MG63 (cell line): ENCODE measurements at regions not wholly inside any gene's neighbourhood (a gene's known extent, or its start where the extent isn't known, plus 50 kb on each side); places are given as distances from the start of the nearest gene placed in this dataset.

Experiments used
- DNase-seq: peaks from one replicate; pipeline ENCODE4 v3.0.0-alpha.2; 2020
- H3K27me3 ChIP-seq: fragments of 250-450 bp; sonication (Bioruptor Pico); 2 replicates; pipeline ENCODE4 v1.5.1; 2020; ENCODE audit warnings: mild to moderate bottlenecking, moderate library complexity
- H3K36me3 ChIP-seq: fragments of 250-450 bp; sonication (Bioruptor Pico); 2 replicates; pipeline ENCODE4 v1.5.1; 2020; ENCODE audit warnings: mild to moderate bottlenecking, moderate library complexity
- H3K4me3 ChIP-seq: fragments of 250-450 bp; sonication (Bioruptor Pico); 2 replicates; pipeline ENCODE4 v1.5.1; 2020; ENCODE audit warnings: mild to moderate bottlenecking, moderate library complexity
- H3K9me3 ChIP-seq: fragments of 250-450 bp; sonication (Bioruptor Pico); 2 replicates; pipeline ENCODE4 v1.5.1; 2020; ENCODE audit warnings: mild to moderate bottlenecking, moderate library complexity

DNA sequence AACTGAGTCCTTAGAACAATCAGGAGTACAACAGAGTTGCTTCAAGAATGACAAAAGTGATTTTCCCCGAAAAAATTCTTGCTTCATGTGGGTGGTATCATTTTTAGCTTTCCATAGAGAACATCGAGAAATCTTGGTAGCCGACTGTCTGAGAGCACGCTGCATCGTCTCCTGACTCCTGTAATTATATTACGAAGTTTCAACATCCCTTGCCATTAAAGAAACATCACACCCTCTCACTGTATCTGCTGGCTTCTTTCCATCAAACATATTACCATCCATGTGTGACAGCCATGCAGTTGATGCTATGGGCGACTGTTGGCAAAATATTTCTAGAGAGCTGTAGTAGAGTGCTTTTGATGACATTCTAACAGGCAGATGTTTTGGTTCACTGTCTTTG is 311.2 kb downstream of the CMPK2 start:
- H3K4me3 ChIP-seq, result no peak overlapping the region
- no peaks in the 10 kb centered on the region for H3K27me3 ChIP-seq
- H3K36me3 ChIP-seq, result no peaks in the 10 kb centered on the region
- peaks cover 16% of the 10 kb centered on the region for H3K9me3 ChIP-seq
- DNase-seq, result no peak

DNA sequence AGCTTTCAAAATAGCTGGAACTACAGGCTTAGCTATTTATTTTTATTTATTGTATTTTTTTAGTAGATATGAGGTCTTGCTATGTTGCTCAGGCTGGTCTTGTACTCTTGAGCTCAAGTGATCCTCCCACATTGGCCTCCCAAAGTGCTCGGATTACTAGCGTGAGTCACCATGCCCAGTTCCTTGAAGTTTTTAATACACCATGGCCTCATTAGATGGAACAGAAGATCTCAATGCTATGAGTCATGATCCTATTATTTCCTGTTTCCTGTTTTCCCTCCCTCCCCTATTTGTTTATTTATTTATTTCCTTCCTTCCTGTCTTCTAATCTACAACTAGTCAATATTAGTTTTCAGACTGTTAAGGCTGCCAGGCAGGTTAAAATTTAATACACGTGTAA is 309.0 kb downstream of the CMPK2 start:
- no peaks in the 10 kb centered on the region for H3K36me3 ChIP-seq
- peaks cover 9% of the 10 kb centered on the region for H3K9me3 ChIP-seq
- H3K27me3 ChIP-seq, result no peaks in the 10 kb centered on the region
- no peak overlapping the region for H3K4me3 ChIP-seq
- DNase-seq, result peak; percentile 78

DNA sequence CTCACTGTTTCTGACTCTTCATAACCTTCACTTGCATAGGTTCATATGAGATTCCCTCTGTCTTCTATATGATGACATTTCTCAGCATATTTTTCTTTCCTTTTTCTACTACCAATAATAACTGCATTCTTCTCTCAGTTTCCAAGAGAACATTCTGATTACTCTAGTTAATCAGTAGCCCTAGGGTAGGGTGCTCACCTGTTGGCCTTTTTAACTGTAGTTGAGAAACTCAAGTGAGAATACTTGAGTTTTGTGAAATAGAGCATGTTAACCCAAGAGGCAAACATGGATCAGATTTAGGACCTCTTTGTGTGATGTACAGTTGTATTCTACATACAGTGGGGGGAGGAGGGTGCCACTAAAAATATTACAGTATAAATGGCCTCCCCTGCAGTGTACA is 308.0 kb downstream of the CMPK2 start:
- H3K27me3 ChIP-seq, result no peaks in the 10 kb centered on the region
- H3K36me3 ChIP-seq, result no peaks in the 10 kb centered on the region
- no peak overlapping the region for H3K4me3 ChIP-seq
- no peak for DNase-seq
- H3K9me3 ChIP-seq, result peaks cover 7% of the 10 kb centered on the region; the same call in 1 of the 2 replicates

DNA sequence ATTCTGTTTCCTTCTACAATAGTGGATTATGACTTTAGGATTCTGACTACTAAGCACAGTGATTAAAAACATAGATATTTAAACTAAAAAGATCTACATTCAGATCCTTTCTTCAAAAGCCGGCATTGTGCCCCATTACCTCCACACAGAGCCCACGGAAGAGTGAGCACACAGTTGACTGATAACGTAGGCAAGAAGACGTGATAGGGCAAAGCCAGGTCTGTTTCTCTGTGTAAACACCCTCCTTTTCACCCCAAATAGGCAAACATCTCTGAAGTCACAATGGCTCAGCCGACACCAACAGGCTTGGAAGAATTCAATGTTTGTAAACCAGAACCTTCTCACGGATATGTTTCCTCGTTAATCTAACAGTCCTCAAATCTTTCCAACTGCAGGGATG is 302.9 kb downstream of the CMPK2 start:
- Histone ChIP-seq H3K4me3 (no peak overlapping the region), H3K27me3 (no peaks in the 10 kb centered on the region), H3K9me3 (no peaks in the 10 kb centered on the region), H3K36me3 (no peaks in the 10 kb centered on the region)
- DNase-seq, result no peak

DNA sequence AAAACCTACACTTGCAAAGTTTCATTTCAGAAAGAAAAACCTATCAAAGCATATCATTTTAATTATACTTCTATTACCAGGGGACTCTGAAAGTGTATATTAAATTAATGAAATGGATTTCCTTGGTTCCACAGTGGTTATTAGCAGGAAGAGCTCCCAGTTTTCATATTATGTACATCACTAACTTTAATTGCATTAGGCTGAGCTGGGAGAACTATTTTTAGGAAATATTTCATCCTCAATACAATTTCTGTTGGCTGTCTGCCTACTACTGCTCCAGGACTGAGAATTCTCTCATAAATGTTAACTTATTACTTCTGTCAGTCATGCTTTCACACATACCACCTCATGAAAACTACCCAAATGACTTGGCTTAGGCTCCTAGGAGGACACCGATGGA is 301.4 kb downstream of the CMPK2 start:
- no peak for DNase-seq
- H3K27me3 ChIP-seq, result no peaks in the 10 kb centered on the region
- H3K4me3 ChIP-seq, result no peak overlapping the region
- H3K9me3 ChIP-seq, result no peaks in the 10 kb centered on the region
- H3K36me3 ChIP-seq, result no peaks in the 10 kb centered on the region

DNA sequence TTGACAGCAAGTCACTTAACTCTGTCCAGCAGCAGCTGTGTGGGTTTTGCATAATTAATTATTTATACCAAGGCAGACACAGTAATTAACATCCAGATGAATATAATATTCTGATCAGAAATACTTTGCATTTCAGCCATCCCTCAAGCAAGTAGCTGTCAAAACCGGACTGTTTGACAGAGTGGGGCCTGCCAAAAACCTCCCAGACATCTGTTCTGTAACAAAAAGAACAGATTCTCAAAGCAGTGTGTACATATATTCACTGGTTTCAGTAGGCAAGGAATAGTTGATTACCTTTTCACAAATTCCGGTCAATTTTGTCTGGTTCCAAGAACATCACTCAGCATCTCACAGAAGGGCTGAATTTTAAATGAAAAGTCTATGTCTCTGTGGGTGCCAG is 291.6 kb downstream of the CMPK2 start:
- Histone ChIP-seq H3K36me3 (no peaks in the 10 kb centered on the region), H3K4me3 (no peak overlapping the region), H3K9me3 (no peaks in the 10 kb centered on the region; the same call in 1 of the 2 replicates), H3K27me3 (no peaks in the 10 kb centered on the region)
- no peak for DNase-seq

DNA sequence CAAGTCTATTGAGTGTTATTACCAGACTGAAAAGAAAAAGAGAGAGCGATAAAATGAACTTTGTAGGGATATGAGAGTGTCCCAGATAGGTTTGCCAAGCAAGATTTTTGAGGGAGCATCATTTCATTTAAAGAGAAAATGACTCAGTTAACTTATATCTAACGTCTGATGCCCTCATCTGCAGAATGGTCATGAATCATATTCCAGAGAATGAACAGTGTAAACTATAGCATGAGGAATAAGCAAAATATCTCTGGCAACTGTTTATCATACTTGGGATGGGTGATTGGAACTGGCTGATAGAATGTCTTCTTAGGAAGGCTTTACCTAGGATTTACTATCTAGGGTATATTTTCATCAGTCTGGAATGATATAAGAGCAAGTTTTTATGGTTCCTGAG is 289.4 kb downstream of the CMPK2 start:
- Histone ChIP-seq H3K4me3 (no peak overlapping the region), H3K9me3 (no peaks in the 10 kb centered on the region), H3K36me3 (no peaks in the 10 kb centered on the region), H3K27me3 (no peaks in the 10 kb centered on the region)
- DNase-seq, result no peak

DNA sequence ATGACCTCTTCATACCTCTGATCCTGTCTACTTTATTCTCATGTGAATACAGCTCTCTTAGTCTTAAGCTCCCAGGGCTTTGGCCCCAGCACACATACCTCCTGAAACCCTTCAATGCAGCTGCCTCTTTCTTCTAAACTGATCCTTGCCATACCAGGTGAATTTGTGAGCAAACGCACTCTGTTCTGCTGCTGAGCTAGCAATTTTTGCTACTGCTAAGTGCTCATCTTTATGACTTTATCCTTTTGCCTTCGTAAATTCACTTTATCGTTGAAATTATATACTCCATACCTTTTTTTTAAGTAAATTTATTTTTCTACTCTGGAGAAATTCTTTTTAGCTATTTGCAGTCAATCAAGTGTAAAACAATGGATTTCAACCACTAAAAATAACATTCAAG is 287.7 kb downstream of the CMPK2 start:
- H3K4me3 ChIP-seq, result no peak overlapping the region
- H3K27me3 ChIP-seq, result no peaks in the 10 kb centered on the region
- no peaks in the 10 kb centered on the region for H3K9me3 ChIP-seq
- H3K36me3 ChIP-seq, result no peaks in the 10 kb centered on the region
- DNase-seq, result no peak

DNA sequence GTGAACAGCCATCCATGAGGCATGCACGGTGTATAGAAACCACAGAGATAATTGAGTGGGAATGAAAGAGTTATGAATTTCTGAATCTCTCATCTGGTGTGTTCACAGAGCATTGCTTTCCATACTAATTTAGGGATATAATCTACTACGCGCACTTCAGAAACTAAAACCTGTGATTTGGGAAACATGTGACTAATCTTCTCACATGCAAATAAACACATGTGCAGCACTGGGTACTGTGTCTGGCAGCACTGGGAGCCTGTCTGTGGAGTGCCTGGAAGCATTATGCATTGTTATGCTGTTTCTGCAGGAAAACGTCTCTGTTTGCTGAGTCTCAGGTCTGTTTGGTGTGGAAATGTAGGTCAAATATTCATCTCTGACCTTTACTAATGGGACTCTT is 287.3 kb downstream of the CMPK2 start:
- H3K36me3 ChIP-seq, result no peaks in the 10 kb centered on the region
- no peaks in the 10 kb centered on the region for H3K9me3 ChIP-seq
- DNase-seq, result no peak
- H3K4me3 ChIP-seq, result no peak overlapping the region
- H3K27me3 ChIP-seq, result no peaks in the 10 kb centered on the region

DNA sequence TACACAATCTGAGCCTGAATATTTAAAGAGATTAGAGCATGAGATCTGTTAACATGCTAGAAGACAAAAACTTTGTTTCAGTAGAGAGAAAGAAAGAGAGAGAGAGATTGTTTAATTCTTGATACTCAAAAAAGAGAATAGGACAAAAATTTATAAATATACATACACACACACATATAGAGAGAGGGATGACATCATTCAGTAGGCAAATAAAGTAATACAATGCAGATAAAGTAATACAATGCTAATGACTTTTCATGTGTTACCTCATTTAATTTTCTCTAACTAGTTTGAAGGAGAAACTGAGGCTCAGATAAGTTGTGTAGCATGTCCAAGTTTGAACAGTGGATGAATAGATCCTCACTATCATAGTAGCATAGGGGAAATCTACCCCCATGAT is 286.4 kb downstream of the CMPK2 start:
- Histone ChIP-seq H3K9me3 (no peaks in the 10 kb centered on the region), H3K36me3 (no peaks in the 10 kb centered on the region), H3K27me3 (no peaks in the 10 kb centered on the region), H3K4me3 (no peak overlapping the region)
- no peak for DNase-seq

DNA sequence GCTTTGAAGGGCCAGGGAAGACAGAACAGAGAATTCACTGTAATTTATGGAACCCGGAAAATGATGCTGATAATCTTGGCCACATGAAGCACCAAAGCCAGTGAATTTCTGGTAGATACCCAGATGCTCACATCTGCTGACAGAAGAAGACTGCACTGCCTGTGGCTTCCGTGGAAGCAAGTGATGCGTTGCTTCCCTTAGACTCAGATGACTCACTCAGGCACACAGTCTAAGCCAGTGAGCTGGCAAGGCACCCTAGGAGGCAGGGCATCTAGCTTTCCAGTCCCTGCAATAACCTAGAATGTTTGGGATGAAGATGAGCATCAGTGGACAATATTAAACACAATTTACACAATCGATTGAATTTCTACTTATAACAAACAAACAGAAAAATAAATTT is 284.7 kb downstream of the CMPK2 start:
- Histone ChIP-seq H3K9me3 (no peaks in the 10 kb centered on the region), H3K27me3 (no peaks in the 10 kb centered on the region), H3K36me3 (no peaks in the 10 kb centered on the region), H3K4me3 (no peak overlapping the region)
- peak; percentile 93 for DNase-seq

DNA sequence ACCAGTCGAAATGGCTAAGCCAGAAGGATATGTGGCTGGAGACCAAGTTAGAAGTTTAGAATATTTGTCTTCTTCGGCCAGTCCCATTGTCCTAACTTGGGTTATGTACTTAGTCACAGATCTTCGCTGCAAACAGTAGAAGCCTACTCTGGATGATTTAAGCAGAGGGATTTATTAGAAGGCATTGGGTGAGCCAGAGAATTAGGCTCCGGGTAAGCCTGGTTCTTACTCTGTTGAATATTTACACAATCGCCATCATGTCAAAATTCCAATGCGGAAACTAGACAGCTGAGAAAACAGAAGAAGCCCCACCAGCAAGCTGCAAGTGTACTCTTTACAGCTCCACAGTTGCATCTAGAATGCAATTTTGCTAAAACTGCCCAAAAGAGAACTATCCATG is 276.6 kb downstream of the CMPK2 start:
- H3K27me3 ChIP-seq, result no peaks in the 10 kb centered on the region
- no peaks in the 10 kb centered on the region for H3K36me3 ChIP-seq
- H3K9me3 ChIP-seq, result no peaks in the 10 kb centered on the region
- no peak overlapping the region for H3K4me3 ChIP-seq
- no peak for DNase-seq

DNA sequence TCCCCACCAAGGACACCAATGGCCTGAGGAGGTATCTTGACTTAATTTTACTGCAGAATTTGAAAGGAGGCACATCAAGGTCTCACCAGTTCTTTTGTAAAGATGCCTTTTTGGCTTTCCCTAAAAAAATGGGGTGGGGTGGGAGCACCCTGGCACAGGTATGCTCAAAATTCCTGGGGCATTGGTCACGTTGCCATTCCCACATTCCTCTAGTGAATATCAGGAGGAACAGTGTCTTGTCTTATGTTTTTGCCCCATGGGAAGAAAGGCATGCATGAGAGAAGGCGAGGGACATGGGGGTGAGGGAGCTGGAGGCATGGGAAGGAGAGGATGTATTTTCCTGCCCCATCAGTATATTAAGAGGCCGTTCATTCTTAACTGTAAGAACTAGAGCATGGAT is 275.3 kb downstream of the CMPK2 start:
- Histone ChIP-seq H3K9me3 (no peaks in the 10 kb centered on the region), H3K36me3 (no peaks in the 10 kb centered on the region), H3K4me3 (no peak overlapping the region), H3K27me3 (no peaks in the 10 kb centered on the region)
- no peak for DNase-seq

DNA sequence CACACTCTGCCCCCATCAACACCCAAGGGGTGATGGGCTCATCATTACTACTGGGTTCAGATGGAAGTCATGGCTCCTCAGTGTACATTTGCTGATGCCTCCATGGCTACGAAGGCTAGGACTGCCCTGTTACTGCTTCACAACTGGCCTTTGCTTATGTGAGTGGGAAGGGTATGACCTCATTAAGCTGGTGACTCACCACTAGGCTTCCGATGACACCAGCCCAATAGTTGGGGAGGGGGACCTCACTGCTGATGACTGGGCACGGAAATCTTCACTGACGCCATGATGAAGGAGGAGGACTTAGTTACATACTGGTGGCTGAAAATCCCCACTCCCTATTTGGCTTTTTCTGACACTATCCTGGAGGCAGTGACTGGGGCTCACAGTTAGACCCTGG is 263.2 kb downstream of the CMPK2 start:
- Histone ChIP-seq H3K4me3 (no peak overlapping the region), H3K9me3 (peaks cover 14% of the 10 kb centered on the region), H3K36me3 (no peaks in the 10 kb centered on the region), H3K27me3 (no peaks in the 10 kb centered on the region)
- DNase-seq, result no peak

DNA sequence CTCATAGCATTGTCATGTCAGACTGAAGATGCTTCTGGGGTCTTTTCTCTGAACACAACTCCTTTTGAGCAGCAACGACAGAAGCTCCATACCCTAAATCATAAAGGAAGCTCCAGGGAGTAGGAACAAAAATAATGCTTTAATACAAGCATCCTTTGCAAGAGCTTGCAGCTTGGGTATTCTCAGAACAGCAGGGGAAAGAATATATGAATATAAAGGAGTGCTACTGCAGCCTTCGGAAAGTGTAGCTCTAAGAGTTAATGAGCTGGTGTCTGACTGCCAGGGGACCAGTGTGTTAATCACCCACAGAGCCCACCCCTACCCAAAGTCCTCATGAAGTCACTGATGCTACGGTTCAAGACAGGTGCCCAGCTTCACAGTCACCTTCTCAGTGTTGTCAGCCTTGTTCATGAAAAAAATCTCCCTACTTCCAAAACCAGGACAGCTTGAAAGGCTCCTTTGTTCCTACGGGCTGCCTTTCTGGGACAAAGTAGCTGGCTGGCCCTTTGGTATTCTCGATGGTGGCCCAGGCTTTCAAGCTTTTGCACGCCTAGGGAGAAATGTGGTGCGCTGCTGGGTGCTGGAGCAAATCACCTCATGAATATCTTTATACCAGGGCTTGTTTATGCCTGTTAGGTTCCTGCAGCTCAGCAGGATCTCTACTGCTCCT is 259.7 kb downstream of the CMPK2 start:
- no peaks in the 10 kb centered on the region for H3K36me3 ChIP-seq
- no peaks in the 10 kb centered on the region for H3K27me3 ChIP-seq
- no peak overlapping the region for H3K4me3 ChIP-seq
- no peak for DNase-seq
- peaks cover 10% of the 10 kb centered on the region for H3K9me3 ChIP-seq

DNA sequence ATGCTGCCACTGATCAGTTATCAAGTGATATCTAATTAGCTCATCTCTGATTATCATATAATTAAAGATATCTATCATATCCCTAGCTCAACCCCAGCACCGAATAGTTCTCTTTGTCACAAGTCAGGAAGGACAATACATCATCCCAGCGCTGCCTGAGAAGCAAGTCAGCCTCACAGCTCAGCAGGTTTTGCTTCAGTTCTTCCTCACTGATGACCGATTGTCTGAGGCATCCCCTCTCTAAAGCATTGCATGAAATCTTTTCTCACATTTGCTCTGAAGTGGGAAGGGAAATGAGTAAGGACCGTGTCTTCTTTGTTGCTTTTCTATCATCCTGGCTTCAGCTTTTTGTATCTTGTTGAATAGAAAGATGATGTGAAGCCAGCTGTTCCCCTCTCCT is 247.9 kb downstream of the CMPK2 start:
- Histone ChIP-seq H3K4me3 (no peak overlapping the region), H3K36me3 (no peaks in the 10 kb centered on the region), H3K27me3 (no peaks in the 10 kb centered on the region), H3K9me3 (peaks cover 5% of the 10 kb centered on the region; the same call in 1 of the 2 replicates)
- no peak for DNase-seq

DNA sequence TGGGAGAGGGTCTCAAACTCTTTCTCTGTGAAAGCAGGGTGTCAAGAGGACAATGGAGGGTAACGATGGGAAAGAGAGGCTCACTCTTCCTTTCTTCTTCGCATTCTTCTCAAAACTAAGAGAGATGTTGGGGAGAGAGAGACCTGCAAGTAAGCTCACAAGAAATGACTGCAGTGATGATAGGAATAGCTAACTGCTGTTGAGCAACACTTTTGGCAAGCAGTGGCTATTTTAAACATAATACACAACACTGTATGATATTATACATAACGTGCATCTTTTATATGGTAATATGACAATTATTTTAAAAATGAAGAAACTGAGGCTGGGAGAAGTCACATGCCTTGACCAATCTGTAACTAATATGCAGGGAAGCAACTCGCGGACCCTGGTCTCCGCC is 247.5 kb downstream of the CMPK2 start:
- no peaks in the 10 kb centered on the region for H3K36me3 ChIP-seq
- H3K9me3 ChIP-seq, result peaks cover 5% of the 10 kb centered on the region; the same call in 1 of the 2 replicates
- H3K27me3 ChIP-seq, result no peaks in the 10 kb centered on the region
- H3K4me3 ChIP-seq, result no peak overlapping the region
- DNase-seq, result no peak

DNA sequence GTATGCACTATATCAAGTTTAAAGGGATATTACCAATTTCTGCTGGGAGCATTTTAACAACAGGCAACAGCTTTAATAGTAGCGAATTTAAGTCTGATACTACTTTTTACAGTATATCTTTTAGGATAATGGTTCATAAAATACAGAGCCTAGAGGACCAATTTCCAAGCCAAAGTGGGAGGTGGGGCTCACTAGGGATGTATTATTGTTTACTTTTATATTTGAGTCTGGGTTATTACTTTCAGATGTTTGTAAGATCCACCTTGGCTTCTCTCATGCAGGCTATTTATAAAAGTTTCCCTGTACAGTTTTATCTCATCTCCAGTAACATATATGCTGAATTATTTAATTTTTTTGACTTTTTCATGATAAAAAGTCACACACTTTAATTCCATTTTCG is 242.0 kb downstream of the CMPK2 start:
- Histone ChIP-seq H3K36me3 (no peaks in the 10 kb centered on the region), H3K4me3 (no peak overlapping the region), H3K27me3 (no peaks in the 10 kb centered on the region), H3K9me3 (peaks cover 2% of the 10 kb centered on the region; the same call in 1 of the 2 replicates)
- no peak for DNase-seq
